ENCODE measurements at regions not wholly inside any gene's neighbourhood (a gene's known extent, or its start where the extent isn't known, plus 50 kb on each side); places are given as distances from the start of the nearest gene placed in this dataset.
"Not testable (repeated sequence)": the region's sequence is repeated elsewhere in the genome, so short reads cannot be mapped to it uniquely, and the experiment has no call there.

DNA sequence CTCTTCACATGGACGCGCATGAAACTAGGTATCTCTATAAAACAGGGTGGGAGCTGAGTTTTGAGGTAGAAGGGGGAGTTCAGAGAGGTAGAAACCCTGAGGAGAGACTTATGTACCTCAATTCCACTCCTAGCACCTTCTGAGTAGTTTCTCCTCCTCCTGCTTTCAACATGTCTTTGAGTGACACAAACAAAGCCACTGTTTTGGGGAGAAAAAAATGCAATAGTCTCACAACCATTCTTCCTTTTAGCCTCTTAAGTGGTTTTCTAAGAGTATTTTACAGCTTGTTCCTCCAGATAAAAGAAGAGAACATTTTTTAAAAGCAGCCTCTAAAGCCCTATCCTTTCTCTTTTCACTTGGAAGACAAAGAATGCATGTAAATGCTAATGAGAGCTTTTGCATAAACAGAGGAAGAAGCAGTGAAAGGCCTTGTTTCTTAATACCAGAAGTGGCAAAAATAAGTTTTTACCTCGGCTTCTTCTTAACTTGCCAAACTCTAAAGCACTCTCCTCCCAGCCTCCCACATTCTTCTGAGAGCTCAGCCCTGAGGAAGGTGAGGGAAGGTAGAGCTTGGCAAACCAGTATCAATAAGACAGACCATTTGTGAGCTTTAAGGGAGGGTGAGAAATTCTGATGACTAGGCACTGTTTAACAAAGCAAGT is 1304.4 kb upstream of the ACVR2A start:
- no peaks in the 10 kb centered on the region for H3K36me3 Mint-ChIP-seq (ENCODE audit: low read depth)

DNA sequence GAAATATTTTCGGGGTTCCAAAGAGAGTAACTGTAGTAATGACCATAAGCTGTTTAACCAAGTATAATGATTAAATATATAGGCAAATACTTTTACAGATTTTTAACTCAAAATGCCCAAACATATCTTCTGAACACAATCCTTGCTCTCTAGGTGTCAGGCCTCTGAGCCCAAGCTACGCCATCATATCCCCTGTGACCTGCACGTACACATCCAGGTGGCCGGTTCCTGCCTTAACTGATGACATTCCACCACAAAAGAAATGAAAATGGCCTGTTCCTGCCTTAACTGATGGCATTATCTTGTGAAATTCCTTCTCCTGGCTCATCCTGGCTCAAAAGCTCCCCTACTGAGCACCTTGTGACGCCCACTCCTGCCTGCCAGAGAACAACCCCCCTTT is 1305.1 kb upstream of the ACVR2A start:
- H3K36me3 Mint-ChIP-seq (ENCODE audit: low read depth); H3K9me3 Mint-ChIP-seq; H3K27me3 Mint-ChIP-seq (ENCODE audit: low read depth); H3K4me3 Mint-ChIP-seq; H3K4me1 Mint-ChIP-seq; H3K27ac Mint-ChIP-seq: not testable (repeated sequence)

More for the DNA sequence above, 1304.4 kb upstream of the ACVR2A start:
- Mint-ChIP-seq H3K9me3 (peaks cover 8% of the 10 kb centered on the region), H3K4me1 (no peaks in the 10 kb centered on the region), H3K27ac (no peak overlapping the region), H3K4me3 (no peak overlapping the region), H3K27me3 (ENCODE audit: low read depth) (peaks cover 3% of the 10 kb centered on the region)
- TF ChIP-seq, protein P1, sequence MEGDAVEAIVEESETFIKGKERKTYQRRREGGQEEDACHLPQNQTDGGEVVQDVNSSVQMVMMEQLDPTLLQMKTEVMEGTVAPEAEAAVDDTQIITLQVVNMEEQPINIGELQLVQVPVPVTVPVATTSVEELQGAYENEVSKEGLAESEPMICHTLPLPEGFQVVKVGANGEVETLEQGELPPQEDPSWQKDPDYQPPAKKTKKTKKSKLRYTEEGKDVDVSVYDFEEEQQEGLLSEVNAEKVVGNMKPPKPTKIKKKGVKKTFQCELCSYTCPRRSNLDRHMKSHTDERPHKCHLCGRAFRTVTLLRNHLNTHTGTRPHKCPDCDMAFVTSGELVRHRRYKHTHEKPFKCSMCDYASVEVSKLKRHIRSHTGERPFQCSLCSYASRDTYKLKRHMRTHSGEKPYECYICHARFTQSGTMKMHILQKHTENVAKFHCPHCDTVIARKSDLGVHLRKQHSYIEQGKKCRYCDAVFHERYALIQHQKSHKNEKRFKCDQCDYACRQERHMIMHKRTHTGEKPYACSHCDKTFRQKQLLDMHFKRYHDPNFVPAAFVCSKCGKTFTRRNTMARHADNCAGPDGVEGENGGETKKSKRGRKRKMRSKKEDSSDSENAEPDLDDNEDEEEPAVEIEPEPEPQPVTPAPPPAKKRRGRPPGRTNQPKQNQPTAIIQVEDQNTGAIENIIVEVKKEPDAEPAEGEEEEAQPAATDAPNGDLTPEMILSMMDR (IDR thresholded peaks at IDR 0.05; ENCODE audit: unreplicated experiment in 3 of 3) = no peak

DNA sequence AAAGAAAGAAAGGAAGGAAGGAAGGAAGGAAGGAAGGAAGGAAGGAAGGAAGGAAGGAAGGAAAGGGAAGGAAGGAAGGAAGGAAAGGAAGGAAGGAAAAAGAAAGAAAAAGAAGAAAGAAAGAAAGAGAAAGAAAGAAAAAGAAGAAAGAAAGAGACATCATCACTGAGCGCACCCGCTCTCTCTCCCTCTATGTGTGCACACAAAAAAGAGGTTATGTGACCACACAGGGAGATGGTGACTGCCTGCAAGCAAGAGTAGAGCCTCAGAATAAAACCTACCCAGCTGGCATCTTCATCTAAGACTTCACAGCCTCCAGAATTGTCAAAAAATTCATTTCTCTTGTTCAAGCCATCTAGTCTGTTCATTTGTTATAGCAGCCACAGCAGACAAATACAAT is 1307.4 kb upstream of the ACVR2A start:
- peaks cover 7% of the 10 kb centered on the region for H3K4me1 Mint-ChIP-seq
- no peak overlapping the region for H3K27ac Mint-ChIP-seq
- H3K4me3 Mint-ChIP-seq = no peak overlapping the region
- TF ChIP-seq, protein P1 (IDR thresholded peaks at IDR 0.05; ENCODE audit: unreplicated experiment in 3 of 3) = no peak
- peaks cover 3% of the 10 kb centered on the region for H3K27me3 Mint-ChIP-seq (ENCODE audit: low read depth)
- no peaks in the 10 kb centered on the region for H3K36me3 Mint-ChIP-seq (ENCODE audit: low read depth)
- peaks cover 8% of the 10 kb centered on the region for H3K9me3 Mint-ChIP-seq

DNA sequence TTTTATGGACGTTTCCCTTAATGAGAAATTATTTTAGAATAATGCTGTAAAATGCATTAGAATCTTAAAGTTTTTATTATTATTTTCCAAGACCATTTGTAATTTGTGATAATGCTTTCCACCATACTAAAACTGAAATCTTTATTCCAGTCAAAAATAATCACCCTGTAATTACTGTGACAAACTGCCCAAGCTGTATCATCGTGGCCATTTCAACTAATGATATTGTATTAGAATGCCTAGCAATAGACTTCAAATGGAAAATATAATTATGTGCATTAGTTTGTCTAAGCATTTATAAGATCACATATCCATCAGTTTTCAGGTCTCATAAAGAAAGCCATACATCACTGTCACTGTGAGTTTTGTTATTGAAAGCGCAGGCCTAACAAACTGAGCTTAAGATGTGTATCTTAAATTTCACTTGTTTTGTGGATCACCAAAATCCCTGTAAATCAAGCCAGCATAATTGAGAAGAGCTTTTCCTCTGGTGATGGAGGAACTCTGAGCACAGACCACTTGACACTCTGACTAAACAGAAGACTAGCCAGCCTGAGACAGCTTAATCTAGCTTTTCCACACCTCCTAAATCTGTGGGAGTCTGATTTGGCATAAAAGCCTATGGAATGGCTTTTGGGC is 1312.2 kb upstream of the ACVR2A start:
- TF ChIP-seq, protein P1 (IDR thresholded peaks at IDR 0.05; ENCODE audit: unreplicated experiment in 3 of 3) = no peak
- peaks cover 3% of the 10 kb centered on the region for H3K27me3 Mint-ChIP-seq (ENCODE audit: low read depth)
- H3K4me3 Mint-ChIP-seq = no peak overlapping the region
- H3K9me3 Mint-ChIP-seq = peaks cover 8% of the 10 kb centered on the region
- peaks cover 7% of the 10 kb centered on the region for H3K4me1 Mint-ChIP-seq
- no peaks in the 10 kb centered on the region for H3K36me3 Mint-ChIP-seq (ENCODE audit: low read depth)
- H3K27ac Mint-ChIP-seq = no peak overlapping the region

DNA sequence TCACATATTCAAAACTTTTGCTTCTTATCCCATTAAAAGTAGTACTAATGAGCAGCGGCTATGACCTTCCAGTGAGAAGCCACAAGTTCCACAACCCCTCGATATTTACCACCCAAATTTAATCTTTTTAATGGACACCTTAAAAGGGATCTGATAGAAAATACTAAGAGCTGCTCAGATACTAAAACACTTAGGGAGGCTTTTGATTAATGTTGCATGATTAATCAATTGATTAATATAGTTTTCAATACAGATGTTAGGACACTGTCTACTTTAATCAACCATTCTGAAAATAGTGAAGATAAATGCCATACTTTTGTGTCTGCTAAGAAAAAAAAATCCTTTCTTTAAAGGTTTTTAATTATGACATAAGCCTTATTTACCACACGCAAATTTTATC is 1312.8 kb upstream of the ACVR2A start:
- no peaks in the 10 kb centered on the region for H3K36me3 Mint-ChIP-seq (ENCODE audit: low read depth)
- H3K27ac Mint-ChIP-seq = no peak overlapping the region

DNA sequence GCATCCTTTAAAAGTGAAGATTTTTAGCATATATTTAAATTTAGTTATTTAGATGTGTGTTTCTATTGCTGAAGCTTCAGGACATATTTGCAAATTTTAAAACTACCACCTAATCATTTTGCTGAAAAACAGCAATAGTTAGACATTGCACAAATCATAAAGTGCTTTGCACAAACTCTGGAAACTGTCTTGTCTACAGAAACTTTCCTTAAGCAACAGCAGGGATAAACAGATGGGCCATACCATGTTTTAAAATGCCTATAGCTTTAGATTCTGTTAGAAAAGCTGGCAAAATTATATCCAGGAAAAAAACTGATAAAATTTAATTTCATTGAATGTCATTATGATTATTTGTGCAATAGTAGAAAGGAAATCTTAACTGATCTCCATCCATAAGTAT is 1313.9 kb upstream of the ACVR2A start:
- TF ChIP-seq, protein P1 (IDR thresholded peaks at IDR 0.05; ENCODE audit: unreplicated experiment in 3 of 3) = no peak
- Mint-ChIP-seq H3K27me3 (ENCODE audit: low read depth) (no peaks in the 10 kb centered on the region), H3K27ac (no peak overlapping the region), H3K4me3 (no peak overlapping the region), H3K4me1 (peaks cover 7% of the 10 kb centered on the region), H3K9me3 (peaks cover 4% of the 10 kb centered on the region), H3K36me3 (ENCODE audit: low read depth) (no peaks in the 10 kb centered on the region)

More for the DNA sequence above, 1312.8 kb upstream of the ACVR2A start:
- TF ChIP-seq, protein P1 (IDR thresholded peaks at IDR 0.05; ENCODE audit: unreplicated experiment in 3 of 3) = no peak
- Mint-ChIP-seq H3K9me3 (peaks cover 8% of the 10 kb centered on the region), H3K4me1 (peaks cover 7% of the 10 kb centered on the region), H3K4me3 (no peak overlapping the region), H3K27me3 (ENCODE audit: low read depth) (peaks cover 3% of the 10 kb centered on the region)
